HG02678 (cell line): ENCODE measurements at regions not wholly inside any gene's neighbourhood (a gene's known extent, or its start where the extent isn't known, plus 50 kb on each side); places are given as distances from the start of the nearest gene placed in this dataset.
"Not testable (repeated sequence)": the region's sequence is repeated elsewhere in the genome, so short reads cannot be mapped to it uniquely, and the experiment has no call there.

Experiments
- ATAC-seq: cut with Tn5 transposase; IDR thresholded peaks from one replicate; pipeline ENCODE4 v1.9.1; 2021; ENCODE audit warnings: mild to moderate bottlenecking, moderate library complexity; ENCODE audit not compliant: unreplicated experiment

DNA sequence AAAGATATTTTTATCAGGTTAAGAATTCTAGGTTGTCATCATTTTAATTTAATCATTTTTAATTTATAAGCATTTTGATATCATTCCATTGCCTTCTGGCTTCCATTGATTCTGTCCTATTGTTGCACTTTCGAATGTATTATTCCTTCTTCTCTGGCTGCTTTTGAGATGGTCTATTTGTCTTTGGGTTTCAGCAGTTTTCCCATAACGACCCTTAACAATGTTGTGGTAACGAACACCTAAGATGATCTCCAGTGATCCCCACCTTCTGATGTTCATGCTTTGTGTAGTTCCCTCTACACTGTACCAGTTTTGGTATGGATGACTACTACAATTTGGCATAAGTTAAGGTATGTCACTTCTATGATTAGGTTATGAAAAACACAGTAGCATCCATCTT is 59.9 kb downstream of the MINAR1 start:
- no peak for ATAC-seq

DNA sequence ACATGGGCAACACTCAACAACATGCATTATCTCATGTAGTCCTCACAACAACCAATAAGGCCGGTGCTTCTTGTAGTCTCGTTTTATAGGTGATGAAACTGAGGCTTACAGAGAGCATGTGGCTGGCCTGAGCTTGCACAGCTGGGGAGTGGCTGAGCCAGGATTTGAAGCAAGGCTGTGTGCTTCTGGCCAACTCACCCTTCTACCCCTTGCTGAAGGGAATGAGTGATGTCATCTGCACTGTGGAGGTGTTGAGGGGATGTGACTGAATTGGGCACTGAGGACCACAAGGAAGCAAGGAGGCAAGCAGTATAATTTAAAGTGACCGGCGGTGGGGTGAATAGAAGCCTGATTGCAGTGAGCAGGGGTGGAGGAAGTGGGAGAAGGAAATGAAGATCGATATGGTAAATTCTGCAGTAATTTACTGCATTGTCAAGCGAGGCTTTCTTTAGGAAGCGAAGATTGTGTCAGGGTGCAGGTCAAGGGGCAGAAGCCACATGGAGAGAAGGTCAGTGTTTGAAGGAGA is 62.3 kb downstream of the MINAR1 start:
- ATAC-seq: no peak

DNA sequence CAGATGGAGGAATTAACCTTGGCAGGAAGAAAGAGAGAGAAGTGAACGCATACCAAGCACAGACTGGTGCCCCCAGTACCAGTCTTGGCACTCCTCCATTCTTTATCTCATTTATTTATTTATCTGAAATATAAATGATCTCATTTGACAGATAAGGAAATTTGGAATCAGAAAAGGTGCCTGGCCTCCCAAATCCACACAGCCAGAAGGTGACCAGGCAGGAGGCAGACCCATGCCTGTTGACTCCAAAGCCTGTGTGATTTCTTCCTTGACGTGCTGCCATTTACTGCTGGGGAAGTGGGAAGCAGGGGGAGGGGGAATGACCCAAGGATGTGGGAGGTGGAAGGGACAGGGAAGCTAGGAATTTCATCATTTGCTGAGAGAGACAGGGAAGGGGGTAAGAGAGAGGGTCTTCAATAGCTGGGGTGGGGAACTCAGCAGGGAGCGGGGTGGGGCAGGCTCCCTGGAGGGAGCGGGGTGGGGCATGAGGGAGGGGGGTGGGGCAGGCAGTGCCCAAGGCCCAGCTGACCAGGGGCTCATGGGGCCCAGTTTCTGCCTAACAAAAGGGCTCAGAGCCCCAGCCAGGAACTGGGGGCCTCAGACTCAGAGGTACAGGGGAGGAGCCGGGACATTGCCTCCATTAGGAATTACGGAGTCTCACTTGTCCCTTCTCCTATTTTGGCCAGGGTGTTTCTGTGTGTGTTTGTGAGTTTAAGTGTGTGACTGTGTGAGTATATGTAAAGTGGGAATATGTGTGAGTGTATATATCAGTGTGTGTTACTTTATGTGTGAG is 63.0 kb downstream of the MINAR1 start:
- ATAC-seq: no peak

DNA sequence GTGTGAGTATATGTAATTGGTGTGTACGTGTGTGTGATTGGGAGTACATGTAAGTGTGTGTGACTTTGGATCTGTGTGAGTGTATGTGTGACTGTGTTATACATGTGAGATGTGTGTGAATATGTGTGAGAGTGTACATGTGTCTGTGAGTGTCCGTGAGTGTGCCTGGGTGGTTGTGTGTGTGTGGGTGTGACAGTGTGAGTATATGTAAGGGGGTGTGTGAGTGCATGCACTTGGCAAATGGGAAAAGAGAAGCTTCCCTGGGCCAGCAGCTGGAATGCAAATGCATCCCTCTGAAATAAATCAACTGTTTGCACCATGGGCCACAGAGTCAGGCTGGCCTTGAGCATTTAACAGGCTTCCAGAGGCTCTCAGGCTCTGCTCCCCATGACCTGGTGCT is 63.6 kb downstream of the MINAR1 start:
- no peak for ATAC-seq

DNA sequence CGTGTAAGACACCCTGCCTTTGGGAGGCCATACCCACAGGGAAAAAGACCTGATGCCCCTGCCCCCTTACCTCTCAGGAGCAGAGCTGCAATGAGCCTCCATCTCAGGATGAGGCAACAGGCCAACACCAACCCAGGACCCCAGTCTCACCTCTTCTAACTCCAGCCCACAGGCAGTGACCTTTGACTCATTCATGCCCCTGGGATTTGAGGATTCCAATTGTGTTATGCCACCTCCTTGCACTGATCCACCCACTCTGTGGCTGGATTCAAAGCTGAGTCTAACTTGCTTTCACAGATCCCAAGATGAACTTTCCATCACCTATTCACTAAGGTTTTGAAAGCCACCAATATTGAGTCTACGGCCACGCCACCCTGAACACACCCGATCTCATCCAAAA is 64.7 kb downstream of the MINAR1 start:
- no peak for ATAC-seq

DNA sequence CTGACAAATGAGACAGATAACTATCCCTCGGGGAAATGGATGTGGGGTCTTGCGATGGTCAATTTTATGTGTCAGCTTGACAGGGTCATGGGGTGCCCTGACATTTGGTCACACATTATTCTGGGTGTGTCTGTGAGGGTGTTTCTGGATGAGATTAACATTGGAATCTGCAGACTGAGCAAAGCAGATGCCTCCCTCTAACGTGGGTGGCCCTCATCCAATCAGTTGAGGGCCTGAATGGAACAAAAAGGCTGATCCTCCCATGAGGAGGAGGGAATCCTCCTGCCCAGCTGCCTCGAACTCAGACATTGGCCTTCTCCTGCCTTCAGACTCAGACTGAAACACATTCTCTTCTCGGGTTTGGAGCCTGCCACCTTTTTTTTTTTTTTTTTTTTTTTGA is 69.0 kb downstream of the MINAR1 start:
- no peak for ATAC-seq

DNA sequence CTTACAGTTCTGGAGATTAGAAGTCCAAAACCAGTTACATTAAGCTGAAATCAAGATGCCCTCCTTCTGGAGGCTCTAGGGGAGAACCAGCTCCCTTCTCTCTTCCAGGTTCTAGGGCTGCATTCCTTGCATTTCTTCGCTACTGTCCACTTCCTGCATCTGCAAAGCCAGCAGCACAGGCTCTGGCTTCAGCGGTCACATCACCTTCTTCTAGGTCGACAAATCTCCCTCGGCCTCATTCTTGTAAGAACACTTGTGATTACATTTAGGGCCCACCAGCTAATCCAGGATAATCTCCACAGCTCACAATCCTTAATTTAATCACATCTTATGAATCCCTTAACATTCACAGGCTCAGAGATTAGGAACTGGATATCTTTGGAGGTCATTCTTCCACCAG is 73.8 kb downstream of the MINAR1 start:
- no peak for ATAC-seq

DNA sequence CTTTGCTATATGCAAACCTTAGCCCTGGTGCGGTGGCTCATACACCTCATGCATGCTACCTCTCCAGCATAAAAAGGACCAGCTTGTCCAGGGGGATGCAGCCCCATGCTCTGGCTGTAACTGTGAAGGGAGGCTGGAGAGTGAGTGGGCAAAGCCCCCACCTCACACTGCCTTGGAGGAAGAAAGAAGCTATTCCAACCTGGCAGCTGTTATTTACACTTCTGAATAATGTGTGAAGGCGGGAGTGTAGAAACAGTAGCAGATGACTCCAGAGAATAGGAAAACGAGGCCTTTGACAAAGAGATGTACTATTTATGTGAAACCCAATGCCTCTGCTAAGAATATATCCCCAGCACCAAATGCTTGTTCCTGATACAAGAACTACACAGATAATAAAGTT is 80.7 kb downstream of the MINAR1 start:
- not testable (repeated sequence) for ATAC-seq

DNA sequence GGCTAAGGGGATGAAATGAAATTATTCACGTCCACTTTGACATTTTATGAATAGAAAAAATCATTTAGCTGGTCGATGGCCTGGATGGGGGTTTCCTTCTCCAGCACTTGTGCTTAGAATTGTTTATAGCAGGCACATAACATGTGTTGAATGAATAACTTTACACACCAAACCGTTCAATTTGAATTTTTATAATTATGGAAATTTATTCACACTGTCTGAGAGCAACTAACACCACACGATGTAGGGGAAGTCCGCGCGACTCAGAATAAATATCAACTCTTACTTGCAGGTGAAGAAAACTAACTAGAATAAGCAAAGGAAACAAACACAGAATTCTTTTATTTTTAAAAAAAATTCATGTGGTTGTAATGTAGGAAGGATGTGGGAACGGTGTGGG is 81.3 kb downstream of the MINAR1 start:
- no peak for ATAC-seq

DNA sequence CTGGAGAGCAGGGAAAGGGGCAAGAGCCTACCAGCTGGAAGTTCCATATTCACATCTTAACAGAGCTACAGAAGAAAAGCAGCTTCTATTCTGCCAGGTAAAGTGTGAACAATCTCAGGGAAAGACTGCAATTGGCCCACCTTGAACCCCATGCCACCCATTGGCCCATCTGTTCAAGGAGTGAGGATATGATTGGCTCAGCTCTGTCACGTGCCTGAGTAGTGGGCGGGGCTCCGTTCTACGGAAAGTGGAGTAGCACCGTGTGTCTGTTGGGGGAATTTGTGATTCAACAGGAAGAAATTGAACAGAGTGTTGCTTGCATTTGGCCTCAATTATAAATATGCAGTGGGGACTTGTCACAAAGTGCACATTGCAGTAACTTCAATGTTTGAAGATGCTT is 81.8 kb downstream of the MINAR1 start:
- no peak for ATAC-seq

DNA sequence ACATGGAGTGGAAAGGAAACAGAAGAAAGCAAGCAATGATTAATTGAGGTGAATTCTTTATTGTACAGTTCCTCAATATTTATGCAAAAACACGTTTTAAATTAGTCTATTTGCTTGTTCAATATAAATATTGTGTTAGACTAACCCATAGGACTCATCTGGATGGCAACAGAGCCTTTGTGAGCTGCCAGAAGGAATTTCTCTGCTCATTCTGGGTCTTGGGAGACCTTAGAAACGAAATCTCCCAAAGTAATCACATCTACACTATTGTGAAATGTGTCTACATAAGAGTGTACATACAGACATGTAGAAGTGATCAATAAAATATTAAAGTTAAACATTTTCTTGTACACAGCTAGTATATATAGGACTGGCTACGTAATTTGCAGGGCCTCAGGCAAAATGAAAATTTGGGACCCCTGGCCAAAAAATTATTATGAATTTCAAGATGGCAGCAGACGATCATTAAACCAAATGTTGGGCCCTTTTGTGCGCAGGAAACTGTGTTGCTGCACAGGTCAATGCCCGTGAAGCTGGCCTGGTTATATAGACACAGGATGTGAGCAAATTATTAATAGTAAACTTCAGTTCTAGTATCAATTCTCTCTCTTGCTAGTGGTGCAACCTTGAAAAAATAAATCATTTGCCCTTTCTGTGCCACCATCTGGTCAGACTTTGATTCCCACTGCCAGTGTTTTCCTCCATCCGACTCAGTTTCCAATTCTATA is 83.3 kb downstream of the MINAR1 start:
- ATAC-seq: no peak

DNA sequence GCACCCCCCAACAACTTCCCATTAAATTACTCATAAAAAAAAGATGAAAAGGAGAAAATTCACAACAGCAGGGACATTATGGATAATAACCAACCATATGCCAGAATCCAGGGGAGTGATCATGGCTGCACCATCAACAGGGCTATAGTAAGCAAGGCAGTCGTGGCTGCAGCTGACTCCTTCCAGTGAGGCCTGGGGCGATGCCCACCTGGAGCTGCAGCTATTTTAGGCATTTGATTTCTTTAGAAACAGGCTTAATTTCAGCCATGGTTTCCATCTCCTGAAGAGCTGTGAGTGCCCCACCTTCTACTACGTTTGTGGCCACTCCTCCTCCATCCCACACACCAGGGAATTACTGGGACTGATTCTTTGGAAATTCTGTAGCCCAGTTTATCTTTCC is 84.0 kb downstream of the MINAR1 start:
- no peak for ATAC-seq

DNA sequence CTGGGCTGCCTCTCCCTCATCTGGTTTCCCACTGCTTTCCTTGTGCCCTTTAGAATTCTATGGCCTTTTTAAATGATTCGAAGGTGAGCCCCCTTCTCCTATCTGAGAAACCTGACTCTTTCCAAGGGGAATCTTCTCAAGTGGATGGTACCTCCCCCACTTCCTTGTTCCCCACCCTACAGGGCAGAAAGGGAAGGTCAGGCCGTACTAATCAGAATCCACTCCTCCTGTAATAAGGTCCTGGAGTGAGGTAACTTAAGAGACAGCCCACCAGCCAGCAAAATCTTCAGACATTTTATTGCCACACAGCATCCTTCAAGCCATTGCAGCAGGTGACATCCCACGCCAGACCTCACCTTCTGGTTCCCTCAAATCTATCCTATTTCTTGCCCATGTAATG is 84.5 kb downstream of the MINAR1 start:
- ATAC-seq: no peak

DNA sequence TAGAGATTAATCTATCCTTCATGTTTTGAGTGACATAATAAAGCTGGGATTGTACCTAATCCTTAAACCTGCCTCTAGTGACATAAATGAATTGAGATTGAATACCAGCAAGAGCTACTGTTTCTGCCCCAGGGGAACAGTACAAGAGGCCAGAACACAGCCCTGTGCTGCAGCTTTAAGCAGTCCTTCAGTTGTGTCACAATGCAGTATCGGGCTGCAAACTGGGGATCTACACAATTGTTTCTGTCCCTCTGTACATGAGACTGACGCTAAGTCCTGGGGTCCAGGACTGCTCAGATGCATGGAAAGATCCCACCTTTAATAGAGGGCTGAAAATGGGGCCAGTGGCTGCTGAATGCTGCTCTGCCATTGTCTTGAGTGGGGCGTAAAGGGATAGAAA is 87.5 kb downstream of the MINAR1 start:
- no peak for ATAC-seq

DNA sequence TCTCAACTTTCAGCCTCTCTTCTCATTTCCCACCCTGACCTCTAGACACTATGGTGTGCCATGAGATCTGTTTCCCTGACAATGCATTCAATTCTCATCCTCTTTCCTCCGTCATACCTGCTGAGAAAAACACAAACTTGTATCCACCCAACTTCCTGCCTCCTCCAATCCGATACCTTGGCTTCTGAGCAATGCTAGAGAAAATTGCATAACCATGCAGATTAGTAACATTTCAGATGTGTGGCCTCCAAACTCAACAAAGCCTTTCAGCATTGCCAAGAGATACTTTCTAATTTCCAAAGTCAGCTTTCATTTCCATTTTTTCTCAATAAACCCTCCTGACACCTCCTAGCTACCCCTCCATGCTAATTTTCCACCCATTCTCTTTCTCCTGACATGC is 88.5 kb downstream of the MINAR1 start:
- ATAC-seq: no peak

DNA sequence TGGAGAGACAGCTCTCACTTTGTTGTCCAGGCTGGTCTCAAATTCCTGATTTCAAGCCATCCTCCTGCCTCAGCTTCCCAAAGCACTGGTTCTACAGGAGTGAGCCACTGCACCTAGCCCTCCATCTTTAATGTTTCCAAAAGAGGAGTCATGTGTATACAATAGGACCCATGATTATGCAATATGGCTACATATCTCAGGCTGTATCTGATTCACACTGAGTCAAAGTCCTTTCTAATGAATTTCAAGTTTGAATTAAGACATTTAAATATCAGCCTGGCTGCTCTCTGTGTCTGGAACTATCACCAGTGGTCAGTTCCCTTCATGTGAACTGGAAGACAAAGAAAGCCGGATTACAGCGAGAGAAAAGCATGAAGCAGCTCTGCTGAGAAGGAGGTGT is 90.5 kb downstream of the MINAR1 start:
- ATAC-seq: no peak

DNA sequence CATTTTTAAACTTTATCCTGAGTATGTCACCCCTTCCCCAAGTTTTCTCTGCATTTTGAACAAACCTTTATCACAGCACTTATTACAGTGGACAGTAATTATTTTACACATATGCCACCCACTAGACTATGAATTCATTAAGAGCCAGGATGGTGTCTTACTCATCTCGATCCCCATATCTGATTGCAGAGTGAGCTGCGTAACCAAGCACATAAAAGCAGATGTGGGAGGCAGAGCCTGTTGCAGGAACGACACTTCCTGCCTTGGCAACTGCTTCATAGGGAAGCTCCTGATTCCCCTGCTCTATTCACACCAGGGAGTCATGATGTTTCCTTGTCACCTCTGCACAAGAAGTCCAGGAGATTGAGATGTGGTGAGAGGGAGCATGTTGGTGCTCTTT is 91.1 kb downstream of the MINAR1 start:
- ATAC-seq: no peak

DNA sequence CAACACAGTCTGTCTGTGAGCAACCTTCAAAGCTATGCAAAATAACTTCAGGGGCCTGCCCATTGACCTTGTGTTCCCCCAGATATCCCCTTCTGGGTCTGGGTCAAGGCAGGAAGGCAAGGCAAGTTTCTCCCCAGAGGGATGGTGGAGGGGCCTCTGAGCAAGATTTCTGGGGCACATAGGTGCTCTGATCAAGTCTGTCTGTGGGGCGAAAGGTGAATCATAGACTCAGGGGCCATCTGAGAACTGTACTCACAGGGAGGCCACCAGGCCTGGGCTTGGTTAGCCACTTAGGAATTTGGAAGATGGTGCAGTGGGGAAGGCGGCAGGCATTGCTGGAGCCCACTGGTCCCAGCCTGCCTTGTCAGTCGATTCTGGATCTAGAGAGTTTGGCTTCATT is 92.4 kb downstream of the MINAR1 start:
- ATAC-seq: no peak

DNA sequence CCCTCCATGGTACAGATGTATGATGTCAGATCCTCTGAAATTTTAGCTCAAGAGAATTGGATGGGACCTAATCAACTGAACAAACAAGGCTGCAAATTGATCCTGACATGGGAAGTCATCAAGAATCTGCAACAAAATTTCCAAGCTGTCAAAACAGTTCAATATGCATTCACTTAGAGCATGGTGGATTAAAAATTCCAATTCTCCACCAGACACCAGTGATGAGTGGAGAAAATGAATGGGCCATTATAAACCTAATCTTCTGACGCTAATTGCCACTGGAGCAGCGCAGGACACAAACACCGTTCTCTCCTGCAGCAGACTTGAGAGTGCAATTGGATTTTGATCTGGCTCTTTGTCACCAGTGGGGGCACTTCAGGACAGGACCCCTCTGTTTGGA is 94.2 kb downstream of the MINAR1 start:
- ATAC-seq: no peak

DNA sequence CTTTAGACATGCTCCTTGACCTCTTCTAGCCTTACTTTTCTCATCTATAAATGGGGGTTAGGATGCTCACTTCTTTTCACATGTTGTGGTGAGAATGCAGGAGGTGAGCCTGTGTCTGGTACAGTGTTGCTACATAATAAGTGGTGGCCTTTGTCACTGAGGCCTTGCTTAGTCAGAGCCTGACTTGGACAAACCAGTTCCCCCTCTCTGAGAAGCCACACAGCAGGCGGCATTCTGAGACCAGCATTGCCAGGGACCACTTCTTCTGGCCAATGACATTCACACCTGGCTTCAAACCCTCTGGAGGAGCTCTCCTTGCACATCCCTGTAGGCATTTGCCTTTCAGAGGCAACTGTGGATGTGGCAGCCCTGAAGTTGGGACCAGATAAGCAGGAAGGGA is 95.7 kb downstream of the MINAR1 start:
- no peak for ATAC-seq

DNA sequence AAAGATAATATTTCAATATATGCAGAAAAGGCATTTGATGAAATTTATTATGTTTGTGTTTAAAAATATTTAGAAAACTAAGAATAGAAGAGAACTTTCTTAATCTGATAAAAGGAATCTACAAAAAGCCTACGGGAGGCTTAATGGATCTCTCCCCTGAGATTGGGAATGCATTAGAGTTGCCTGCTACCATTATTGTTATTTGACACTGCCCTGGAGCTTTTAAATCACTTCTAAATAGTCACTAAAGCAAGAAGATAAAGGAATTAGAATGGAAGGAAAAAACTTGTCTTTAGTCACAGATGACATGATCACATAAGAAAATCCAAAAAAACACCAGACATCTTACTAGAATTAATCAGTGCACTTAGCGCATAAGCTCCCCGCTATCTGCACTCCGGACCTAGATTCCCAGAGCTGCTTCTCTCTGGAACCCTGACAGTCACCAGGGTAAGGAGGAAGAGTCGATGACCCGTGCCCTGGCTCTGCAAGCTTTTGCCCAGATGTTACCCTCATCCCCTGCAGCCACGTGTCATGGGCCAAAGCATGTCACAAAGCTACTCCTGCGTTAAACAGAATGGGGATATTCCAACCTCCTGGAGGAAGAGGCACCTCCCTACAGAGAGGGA is 97.1 kb downstream of the MINAR1 start:
- ATAC-seq: no peak

DNA sequence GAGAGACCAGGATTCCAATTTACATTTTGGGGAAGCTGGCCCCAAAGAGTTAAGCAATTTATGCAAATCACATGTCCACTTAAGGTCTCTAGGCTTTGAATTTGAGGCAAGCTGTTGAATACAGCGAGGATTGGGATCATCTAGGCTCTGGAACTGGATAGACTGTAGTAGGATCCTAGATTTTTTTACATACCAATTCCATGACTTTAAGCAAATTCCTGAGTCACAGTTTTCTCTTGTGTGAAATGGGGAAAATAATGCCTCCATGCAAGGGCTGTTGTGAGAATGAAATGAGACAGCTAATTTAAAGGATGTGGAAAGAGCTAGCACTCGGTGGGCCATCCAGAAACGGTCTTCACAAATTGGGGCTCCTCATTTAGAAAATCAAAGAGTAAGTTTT is 103.4 kb downstream of the MINAR1 start:
- ATAC-seq: no peak
